ENCODE measurements at regions not wholly inside any gene's neighbourhood (a gene's known extent, or its start where the extent isn't known, plus 50 kb on each side); places are given as distances from the start of the nearest gene placed in this dataset.
A peak's percentile ranks its signal among the peaks of the same experiment; 100 is the strongest.

- Histone ChIP-seq H3K9me3 (no peaks in the 10 kb centered on the region), H3K27me3 (no peaks in the 10 kb centered on the region), H3K36me3 (no peaks in the 10 kb centered on the region), H3K4me3 (no peak overlapping the region), H3K4me1 (peaks cover 0 to 35% (median 2%) of the 10 kb centered on the region in 4 donors), H3K27ac (no peak overlapping the region)
- intact Hi-C loops (cut with DNase I): no loop called here
- DNase-seq: no peak
- WGBS (ENCODE audit: insufficient coverage, low coverage, low lambda C conversion rate, missing lambda C conversion rate): 66% methylated on average over 9 of the region's 9 CpGs
- ATAC-seq: no peak
- TF ChIP-seq POLR2A (IDR thresholded peaks at IDR 0.05): no peak
- TF ChIP-seq CTCF (IDR thresholded peaks at IDR 0.05): no peak
These were observed 60.2 kb downstream of the THNSL1 start for GRCh38 chr10:25076506-25077177.

GRCh38 chr10:25078658-25079431 lies 62.4 kb downstream of the THNSL1 start:
- Histone ChIP-seq H3K9me3 (no peaks in the 10 kb centered on the region), H3K36me3 (no peaks in the 10 kb centered on the region), H3K4me1 (peaks cover 0 to 35% (median 2%) of the 10 kb centered on the region in 4 donors), H3K4me3 (peak overlapping the region in 2 of 3 donors; percentile 8 to 19), H3K27me3 (no peaks in the 10 kb centered on the region), H3K27ac (peak overlapping the region; percentile 56 to 85 (median 84))
- ATAC-seq: peak; percentile 81 to 92 (median 84)
- intact Hi-C loops (cut with DNase I): no loop called here
- WGBS (ENCODE audit: insufficient coverage, low coverage, low lambda C conversion rate, missing lambda C conversion rate): 27% methylated on average over 7 of the region's 7 CpGs
- TF ChIP-seq CTCF (IDR thresholded peaks at IDR 0.05) (no peak), POLR2A (IDR thresholded peaks at IDR 0.05) (peak; percentile 64)
- DNase-seq: peak in 2 of 3 donors; percentile 29 to 73

- intact Hi-C loops (cut with DNase I): no loop called here
- DNase-seq (peak; percentile 72 to 89 (median 83)), ATAC-seq (peak; percentile 83 to 91 (median 85))
- peak; percentile 89 to 94 (median 91) for TF ChIP-seq CTCF (IDR thresholded peaks at IDR 0.05)
- no peak for TF ChIP-seq POLR2A (IDR thresholded peaks at IDR 0.05)
- Histone ChIP-seq H3K27ac (peak overlapping the region in 2 of 3 donors; percentile 84 to 85), H3K9me3 (no peaks in the 10 kb centered on the region), H3K4me1 (peaks cover 0 to 39% (median 2%) of the 10 kb centered on the region in 4 donors), H3K4me3 (no peak overlapping the region), H3K27me3 (no peaks in the 10 kb centered on the region), H3K36me3 (no peaks in the 10 kb centered on the region)
- WGBS (ENCODE audit: insufficient coverage, low coverage, low lambda C conversion rate, missing lambda C conversion rate): 6% methylated on average over 8 of the region's 9 CpGs
These were observed 64.6 kb downstream of the THNSL1 start for GRCh38 chr10:25080880-25081581.

- peaks cover 0 to 39% (median 2%) of the 10 kb centered on the region in 4 donors for H3K4me1 ChIP-seq
- no peak for ATAC-seq
- no peak for DNase-seq
- no peaks in the 10 kb centered on the region for H3K9me3 ChIP-seq
- H3K4me3 ChIP-seq: no peak overlapping the region
- H3K27ac ChIP-seq: no peak overlapping the region
- H3K27me3 ChIP-seq: no peaks in the 10 kb centered on the region
- H3K36me3 ChIP-seq: no peaks in the 10 kb centered on the region
- intact Hi-C loops (cut with DNase I): no loop called here
- TF ChIP-seq CTCF (IDR thresholded peaks at IDR 0.05) (no peak), POLR2A (IDR thresholded peaks at IDR 0.05) (no peak)
- WGBS (ENCODE audit: insufficient coverage, low coverage, low lambda C conversion rate, missing lambda C conversion rate): 63% methylated on average over 8 of the region's 8 CpGs
These were observed 66.1 kb downstream of the THNSL1 start for GRCh38 chr10:25082276-25083204.

Measured in right lobe of liver (tissue), 6 donors.